NCI-H187 treated with DMSO at 0.1 percent for 48 hours (cell line): ENCODE measurements at regions not wholly inside any gene's neighbourhood (a gene's known extent, or its start where the extent isn't known, plus 50 kb on each side); places are given as distances from the start of the nearest gene placed in this dataset.

ENCODE experiments used
- DNase-seq: peaks from one replicate; lab custom pipeline; 2025; lab: John Stamatoyannopoulos, UW

- DNase-seq: no peak
These were observed 639.3 kb downstream of the KCNJ2 start for GRCh38 chr17:70808596-70808995.

GRCh38 chr17:70810609-70811008 is 641.3 kb downstream of the KCNJ2 start:
- DNase-seq: no peak

- no peak for DNase-seq
These were observed 644.1 kb downstream of the KCNJ2 start for GRCh38 chr17:70813355-70813930.

GRCh38 chr17:70819183-70819582 is 649.9 kb downstream of the KCNJ2 start:
- DNase-seq: no peak

- no peak for DNase-seq
These were observed 650.9 kb downstream of the KCNJ2 start for GRCh38 chr17:70820276-70820675.

GRCh38 chr17:70825321-70826125 is 656.2 kb downstream of the KCNJ2 start:
- DNase-seq: no peak

- DNase-seq: no peak
These were observed 660.5 kb downstream of the KCNJ2 start for GRCh38 chr17:70829876-70830275.

GRCh38 chr17:70834039-70834438 is 664.7 kb downstream of the KCNJ2 start:
- DNase-seq: no peak

GRCh38 chr17:70848785-70849184 is 679.5 kb downstream of the KCNJ2 start:
- no peak for DNase-seq

- DNase-seq: no peak
These were observed 686.2 kb downstream of the KCNJ2 start for GRCh38 chr17:70855401-70856054.

GRCh38 chr17:70857351-70857750 is 688.0 kb downstream of the KCNJ2 start:
- no peak for DNase-seq

GRCh38 chr17:70859829-70860228 is 690.5 kb downstream of the KCNJ2 start:
- no peak for DNase-seq

- no peak for DNase-seq
These were observed 693.0 kb downstream of the KCNJ2 start for GRCh38 chr17:70862295-70862694.

GRCh38 chr17:70863436-70864248 is 694.3 kb downstream of the KCNJ2 start:
- DNase-seq: no peak

GRCh38 chr17:70865993-70866804 is 696.9 kb downstream of the KCNJ2 start:
- DNase-seq: no peak

GRCh38 chr17:70868149-70868548 is 698.8 kb downstream of the KCNJ2 start:
- DNase-seq: no peak

GRCh38 chr17:70869402-70870085 is 700.2 kb downstream of the KCNJ2 start:
- no peak for DNase-seq

GRCh38 chr17:70871180-70871818 is 702.0 kb downstream of the KCNJ2 start:
- no peak for DNase-seq

- DNase-seq: no peak
These were observed 702.8 kb downstream of the KCNJ2 start for GRCh38 chr17:70872103-70872502.

- no peak for DNase-seq
These were observed 706.5 kb downstream of the KCNJ2 start for GRCh38 chr17:70875729-70876310.
